ENCODE measurements at regions not wholly inside any gene's neighbourhood (a gene's known extent, or its start where the extent isn't known, plus 50 kb on each side); places are given as distances from the start of the nearest gene placed in this dataset.

DNA sequence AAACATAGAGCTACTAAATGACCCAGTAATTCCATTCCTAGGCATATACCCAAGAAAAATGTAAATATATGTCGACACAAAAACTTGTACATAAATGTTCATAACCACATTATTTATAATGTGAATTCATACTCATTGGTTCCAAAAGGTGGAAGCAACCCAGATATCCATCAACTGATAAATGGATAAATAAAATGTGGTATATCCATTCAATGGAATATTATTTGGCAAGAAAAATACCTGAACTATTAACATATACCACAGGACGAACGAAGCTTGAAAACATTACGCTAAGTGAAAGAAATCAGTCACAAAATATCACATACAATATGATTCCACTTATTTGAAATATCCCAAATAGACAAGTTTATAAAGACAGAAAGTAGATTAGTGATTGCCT is 99.0 kb upstream of the SOX5 start:
- Histone ChIP-seq H3K27me3 (ENCODE audit: low read depth, low read length) (no peaks in the 10 kb centered on the region), H3K4me1 (ENCODE audit: control insufficient read depth in 1 of 2, insufficient read depth in 2 of 2, low read length in 2 of 2) (no peaks in the 10 kb centered on the region), H3K4me3 (ENCODE audit: low read depth in 1 of 2, low read length in 2 of 2) (no peak overlapping the region), H3K9me3 (ENCODE audit: control insufficient read depth in 1 of 2, low read length in 2 of 2) (no peaks in the 10 kb centered on the region), H3K27ac (ENCODE audit: low read length) (no peak overlapping the region), H3K36me3 (ENCODE audit: control insufficient read depth in 1 of 2, insufficient read depth in 2 of 2, low read length in 2 of 2) (no peaks in the 10 kb centered on the region)

DNA sequence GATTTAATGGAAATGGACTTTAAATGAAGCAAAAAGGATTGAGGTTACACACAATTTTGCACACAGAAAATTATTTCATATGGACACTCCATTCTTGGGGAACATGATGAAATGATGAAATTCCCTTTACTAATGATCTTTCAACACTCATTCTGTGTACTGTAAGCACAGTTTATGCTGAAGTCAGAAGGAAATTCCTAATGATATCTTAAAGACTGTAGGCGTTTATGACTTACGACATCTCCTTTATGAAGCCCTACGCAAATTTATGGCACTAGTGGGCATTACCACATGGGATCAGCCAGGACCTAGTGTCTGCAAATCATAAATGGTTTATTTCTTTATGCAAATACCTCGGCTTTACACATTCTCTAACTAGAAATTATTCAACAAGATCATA is 97.9 kb upstream of the SOX5 start:
- H3K9me3 ChIP-seq (ENCODE audit: control insufficient read depth in 1 of 2, low read length in 2 of 2) = no peaks in the 10 kb centered on the region
- no peaks in the 10 kb centered on the region for H3K27me3 ChIP-seq (ENCODE audit: low read depth, low read length)
- H3K4me1 ChIP-seq (ENCODE audit: control insufficient read depth in 1 of 2, insufficient read depth in 2 of 2, low read length in 2 of 2) = no peaks in the 10 kb centered on the region
- H3K36me3 ChIP-seq (ENCODE audit: control insufficient read depth in 1 of 2, insufficient read depth in 2 of 2, low read length in 2 of 2) = no peaks in the 10 kb centered on the region
- H3K27ac ChIP-seq (ENCODE audit: low read length) = no peak overlapping the region
- H3K4me3 ChIP-seq (ENCODE audit: low read depth in 1 of 2, low read length in 2 of 2) = no peak overlapping the region

DNA sequence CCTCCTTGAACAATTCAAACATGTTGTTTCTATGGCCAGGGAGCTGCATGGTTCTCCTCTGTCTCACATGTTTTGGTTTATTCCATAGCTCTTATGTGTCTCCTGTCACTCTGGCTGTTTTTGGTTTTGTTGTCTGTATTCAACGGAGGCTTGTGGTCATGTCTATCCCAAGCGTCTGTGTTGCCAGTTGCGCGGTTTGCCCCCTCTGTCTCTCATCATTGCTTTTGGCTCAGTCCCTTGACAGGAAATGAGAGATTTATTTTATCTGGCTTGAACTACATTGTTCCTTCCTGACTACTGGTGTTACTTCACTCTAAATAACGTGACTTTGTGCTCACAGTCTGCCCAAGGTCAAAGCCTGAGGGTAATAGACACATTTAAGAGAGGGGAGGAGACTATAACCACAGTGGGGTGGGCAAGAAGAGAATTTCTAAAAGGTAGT is 96.4 kb upstream of the SOX5 start:
- no peaks in the 10 kb centered on the region for H3K36me3 ChIP-seq (ENCODE audit: control insufficient read depth in 1 of 2, insufficient read depth in 2 of 2, low read length in 2 of 2)
- no peaks in the 10 kb centered on the region for H3K4me1 ChIP-seq (ENCODE audit: control insufficient read depth in 1 of 2, insufficient read depth in 2 of 2, low read length in 2 of 2)
- H3K9me3 ChIP-seq (ENCODE audit: control insufficient read depth in 1 of 2, low read length in 2 of 2) = no peaks in the 10 kb centered on the region
- no peak overlapping the region for H3K27ac ChIP-seq (ENCODE audit: low read length)
- H3K4me3 ChIP-seq (ENCODE audit: low read depth in 1 of 2, low read length in 2 of 2) = no peak overlapping the region
- no peaks in the 10 kb centered on the region for H3K27me3 ChIP-seq (ENCODE audit: low read depth, low read length)

DNA sequence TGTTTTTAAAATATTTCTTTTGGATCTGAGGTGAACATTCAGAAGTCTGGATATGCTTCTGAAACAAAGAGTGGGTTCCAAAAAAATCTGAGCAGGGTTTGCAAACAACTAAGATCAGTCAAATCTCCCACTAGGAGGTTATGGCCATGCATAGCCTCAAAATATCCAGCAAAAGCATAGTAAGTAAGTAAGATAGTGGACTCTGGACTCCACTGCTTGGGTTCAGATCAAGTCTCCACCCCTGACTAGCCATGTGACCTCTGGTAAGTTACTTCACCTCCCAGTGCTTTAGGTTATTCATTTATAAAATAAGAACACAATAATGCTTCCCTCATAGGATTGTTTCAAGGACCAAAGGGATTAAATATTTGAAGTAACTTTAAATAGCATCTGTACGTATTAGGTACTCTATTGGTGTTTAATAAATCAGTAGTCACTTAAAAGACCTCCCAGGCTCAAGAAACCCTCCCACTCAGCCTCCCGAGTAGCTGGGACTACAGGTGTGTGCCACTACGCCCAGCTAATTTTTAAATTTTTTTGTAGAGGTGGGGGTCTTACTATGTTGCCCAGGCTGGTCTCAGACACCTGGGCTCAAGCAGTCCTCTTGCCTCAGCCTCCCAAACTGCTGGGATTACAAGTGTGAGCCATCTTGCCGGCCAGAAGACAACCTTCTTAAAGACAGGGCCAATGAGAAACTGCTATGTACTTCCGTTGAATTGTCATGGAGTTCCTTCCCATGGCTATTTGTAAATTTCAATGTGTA is 95.7 kb upstream of the SOX5 start:
- Histone ChIP-seq H3K4me3 (ENCODE audit: low read depth in 1 of 2, low read length in 2 of 2) (no peak overlapping the region), H3K27ac (ENCODE audit: low read length) (no peak overlapping the region), H3K27me3 (ENCODE audit: low read depth, low read length) (no peaks in the 10 kb centered on the region), H3K9me3 (ENCODE audit: control insufficient read depth in 1 of 2, low read length in 2 of 2) (no peaks in the 10 kb centered on the region), H3K4me1 (ENCODE audit: control insufficient read depth in 1 of 2, insufficient read depth in 2 of 2, low read length in 2 of 2) (no peaks in the 10 kb centered on the region), H3K36me3 (ENCODE audit: control insufficient read depth in 1 of 2, insufficient read depth in 2 of 2, low read length in 2 of 2) (no peaks in the 10 kb centered on the region)

DNA sequence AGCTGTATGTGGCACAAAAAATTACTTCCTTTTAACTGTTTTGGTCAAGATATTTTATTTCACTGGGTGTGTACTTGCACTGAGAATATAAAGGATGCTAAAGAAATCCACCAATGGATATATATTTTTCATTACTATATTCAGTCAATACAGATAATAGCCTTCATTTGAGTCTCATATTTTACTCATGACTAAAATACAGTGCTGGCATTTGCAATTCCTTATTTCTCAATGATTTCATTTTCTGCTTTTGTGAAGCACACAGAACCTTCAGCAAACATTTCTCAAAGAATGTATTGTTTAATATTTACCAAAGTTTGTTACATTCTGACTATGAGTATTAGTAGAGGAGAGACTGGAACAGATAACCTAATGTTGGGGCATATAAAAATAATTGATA is 93.2 kb upstream of the SOX5 start:
- Histone ChIP-seq H3K4me3 (ENCODE audit: low read depth in 1 of 2, low read length in 2 of 2) (no peak overlapping the region), H3K27ac (ENCODE audit: low read length) (no peak overlapping the region), H3K9me3 (ENCODE audit: control insufficient read depth in 1 of 2, low read length in 2 of 2) (no peaks in the 10 kb centered on the region), H3K27me3 (ENCODE audit: low read depth, low read length) (no peaks in the 10 kb centered on the region), H3K4me1 (ENCODE audit: control insufficient read depth in 1 of 2, insufficient read depth in 2 of 2, low read length in 2 of 2) (no peaks in the 10 kb centered on the region), H3K36me3 (ENCODE audit: control insufficient read depth in 1 of 2, insufficient read depth in 2 of 2, low read length in 2 of 2) (no peaks in the 10 kb centered on the region)

DNA sequence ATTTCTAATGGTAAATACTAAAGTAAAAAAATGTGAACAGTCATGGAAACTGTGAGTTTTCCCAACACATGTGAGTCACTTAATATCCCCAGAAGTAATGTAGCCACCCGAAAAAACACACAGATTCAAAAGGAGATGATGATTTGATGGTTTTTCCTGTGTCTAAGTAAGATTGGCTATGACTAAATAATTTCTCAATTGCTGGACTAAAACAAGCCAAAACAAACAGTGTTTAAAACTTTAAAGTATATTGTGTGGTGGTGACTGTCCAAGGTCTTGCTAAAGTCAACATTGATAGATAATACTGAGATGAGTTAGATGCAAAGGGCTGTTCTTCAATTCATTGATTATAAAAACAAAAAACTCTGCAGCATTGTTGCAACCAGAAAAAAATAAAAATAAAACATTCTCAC is 89.6 kb upstream of the SOX5 start:
- Histone ChIP-seq H3K4me1 (ENCODE audit: control insufficient read depth in 1 of 2, insufficient read depth in 2 of 2, low read length in 2 of 2) (no peaks in the 10 kb centered on the region), H3K27me3 (ENCODE audit: low read depth, low read length) (no peaks in the 10 kb centered on the region), H3K36me3 (ENCODE audit: control insufficient read depth in 1 of 2, insufficient read depth in 2 of 2, low read length in 2 of 2) (no peaks in the 10 kb centered on the region), H3K9me3 (ENCODE audit: control insufficient read depth in 1 of 2, low read length in 2 of 2) (no peaks in the 10 kb centered on the region), H3K4me3 (ENCODE audit: low read depth in 1 of 2, low read length in 2 of 2) (no peak overlapping the region), H3K27ac (ENCODE audit: low read length) (no peak overlapping the region)

DNA sequence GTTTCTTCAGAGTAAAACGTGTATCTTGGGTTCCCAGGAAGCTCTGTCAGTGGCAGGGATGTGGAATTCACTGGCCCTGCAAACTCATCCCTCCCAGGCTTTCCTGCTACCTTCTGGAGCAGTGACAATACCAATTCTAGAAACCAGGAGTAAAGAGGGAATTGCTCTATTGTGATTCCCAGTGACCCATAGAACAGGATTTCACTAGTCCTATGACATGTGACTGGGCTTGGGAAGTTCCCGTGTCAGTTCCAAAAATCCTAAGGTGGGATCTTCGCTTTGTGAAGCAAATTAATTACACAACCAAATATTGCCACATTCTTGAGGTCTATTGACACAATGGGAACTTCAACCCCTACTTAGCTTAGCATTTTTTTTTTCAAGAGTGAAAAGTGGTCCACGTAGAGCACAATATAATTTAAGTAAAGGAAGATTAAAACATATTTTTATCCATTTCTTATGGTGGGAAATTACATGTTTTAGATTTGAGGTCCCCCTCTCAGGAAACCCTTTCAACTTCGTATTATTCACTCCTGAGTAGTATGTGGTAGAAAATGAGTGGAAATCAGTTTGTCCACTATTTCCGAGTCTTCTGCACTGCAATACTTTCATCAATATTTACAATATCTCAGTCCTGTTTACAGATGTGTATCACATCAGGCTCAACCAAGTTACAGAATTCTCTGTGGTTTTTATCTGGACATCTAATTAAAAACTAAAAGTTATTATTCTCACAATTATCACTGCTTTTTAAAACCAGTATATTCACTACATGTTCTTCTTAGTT is 88.9 kb upstream of the SOX5 start:
- H3K9me3 ChIP-seq (ENCODE audit: control insufficient read depth in 1 of 2, low read length in 2 of 2) = no peaks in the 10 kb centered on the region
- no peak overlapping the region for H3K4me3 ChIP-seq (ENCODE audit: low read depth in 1 of 2, low read length in 2 of 2)
- H3K27ac ChIP-seq (ENCODE audit: low read length) = no peak overlapping the region
- no peaks in the 10 kb centered on the region for H3K36me3 ChIP-seq (ENCODE audit: control insufficient read depth in 1 of 2, insufficient read depth in 2 of 2, low read length in 2 of 2)
- no peaks in the 10 kb centered on the region for H3K4me1 ChIP-seq (ENCODE audit: control insufficient read depth in 1 of 2, insufficient read depth in 2 of 2, low read length in 2 of 2)
- H3K27me3 ChIP-seq (ENCODE audit: low read depth, low read length) = no peaks in the 10 kb centered on the region

DNA sequence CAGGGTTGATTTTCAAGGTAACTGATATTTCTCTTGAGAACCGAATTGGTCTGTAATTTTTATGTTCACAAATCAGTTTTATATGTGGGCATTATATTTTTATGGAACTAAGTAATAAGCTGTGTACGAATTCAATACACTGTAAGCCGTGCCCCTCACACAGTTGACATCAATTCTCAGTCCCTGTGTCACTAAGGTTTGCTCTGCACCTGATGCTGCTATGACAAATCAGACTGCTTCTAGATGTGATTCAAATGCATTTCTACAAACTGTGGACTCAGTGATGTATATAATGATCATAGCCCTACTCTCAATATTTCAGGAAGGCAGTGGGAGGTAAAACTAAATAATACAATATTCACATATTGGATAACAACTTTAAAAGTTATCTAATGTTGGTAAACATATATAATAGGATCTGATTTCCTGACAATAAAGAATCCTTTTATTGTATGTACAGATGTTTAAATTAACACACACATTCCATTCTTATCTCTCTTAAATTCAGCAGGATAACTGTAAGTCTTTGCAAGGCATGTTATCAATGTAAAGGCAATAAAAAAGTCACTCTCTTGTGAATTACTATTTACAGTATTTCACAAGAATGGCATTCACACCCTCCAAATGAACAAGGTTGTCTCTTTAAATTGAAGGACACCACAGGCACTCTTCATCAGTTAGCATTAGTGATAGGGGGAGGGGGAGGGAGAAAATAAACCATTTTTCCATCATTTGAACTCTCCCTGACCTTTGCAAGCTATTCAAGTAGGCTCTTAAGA is 87.2 kb upstream of the SOX5 start:
- no peaks in the 10 kb centered on the region for H3K9me3 ChIP-seq (ENCODE audit: control insufficient read depth in 1 of 2, low read length in 2 of 2)
- H3K4me3 ChIP-seq (ENCODE audit: low read depth in 1 of 2, low read length in 2 of 2) = no peak overlapping the region
- no peak overlapping the region for H3K27ac ChIP-seq (ENCODE audit: low read length)
- H3K4me1 ChIP-seq (ENCODE audit: control insufficient read depth in 1 of 2, insufficient read depth in 2 of 2, low read length in 2 of 2) = no peaks in the 10 kb centered on the region
- H3K36me3 ChIP-seq (ENCODE audit: control insufficient read depth in 1 of 2, insufficient read depth in 2 of 2, low read length in 2 of 2) = no peaks in the 10 kb centered on the region
- no peaks in the 10 kb centered on the region for H3K27me3 ChIP-seq (ENCODE audit: low read depth, low read length)

DNA sequence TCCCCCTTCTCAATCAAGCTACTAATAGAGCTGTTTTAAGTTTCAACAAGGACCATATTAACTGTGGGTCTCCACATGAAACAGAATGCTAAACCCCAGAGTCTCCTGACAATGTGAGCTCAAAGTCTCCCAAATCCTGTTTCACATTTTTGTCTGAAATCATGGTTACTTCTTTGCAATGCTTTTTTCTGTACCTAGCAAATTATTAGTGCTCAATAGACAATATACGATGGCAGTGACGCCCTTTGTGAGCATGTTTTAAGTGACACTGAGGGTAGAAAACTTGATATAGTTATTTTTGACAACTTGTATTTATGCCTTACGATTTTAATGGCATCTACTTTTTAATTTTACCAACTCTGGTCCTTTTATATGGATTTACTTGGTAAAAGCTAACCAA is 85.4 kb upstream of the SOX5 start:
- H3K27ac ChIP-seq (ENCODE audit: low read length) = no peak overlapping the region
- no peaks in the 10 kb centered on the region for H3K36me3 ChIP-seq (ENCODE audit: control insufficient read depth in 1 of 2, insufficient read depth in 2 of 2, low read length in 2 of 2)
- H3K4me3 ChIP-seq (ENCODE audit: low read depth in 1 of 2, low read length in 2 of 2) = no peak overlapping the region
- no peaks in the 10 kb centered on the region for H3K27me3 ChIP-seq (ENCODE audit: low read depth, low read length)
- no peaks in the 10 kb centered on the region for H3K9me3 ChIP-seq (ENCODE audit: control insufficient read depth in 1 of 2, low read length in 2 of 2)
- no peaks in the 10 kb centered on the region for H3K4me1 ChIP-seq (ENCODE audit: control insufficient read depth in 1 of 2, insufficient read depth in 2 of 2, low read length in 2 of 2)

DNA sequence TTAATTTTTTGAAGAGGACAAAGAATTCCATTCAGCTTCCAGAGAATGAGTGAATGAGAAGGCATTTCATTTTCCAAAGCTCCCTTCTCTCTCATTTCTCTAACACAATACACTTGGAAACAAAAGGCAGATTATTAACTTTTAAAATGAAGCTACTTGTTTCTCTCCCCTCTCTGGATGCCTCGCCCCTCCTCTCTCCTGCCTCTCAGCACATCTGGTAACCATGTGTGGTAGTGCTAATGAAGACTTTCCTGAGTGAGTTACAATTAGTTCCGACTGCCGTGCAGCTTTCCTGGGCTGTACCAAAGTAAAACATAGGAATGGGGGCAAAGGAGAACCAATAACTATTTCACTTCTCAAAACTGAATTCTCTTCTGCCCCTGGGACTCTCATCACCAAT is 84.7 kb upstream of the SOX5 start:
- Histone ChIP-seq H3K4me1 (ENCODE audit: control insufficient read depth in 1 of 2, insufficient read depth in 2 of 2, low read length in 2 of 2) (no peaks in the 10 kb centered on the region), H3K9me3 (ENCODE audit: control insufficient read depth in 1 of 2, low read length in 2 of 2) (no peaks in the 10 kb centered on the region), H3K36me3 (ENCODE audit: control insufficient read depth in 1 of 2, insufficient read depth in 2 of 2, low read length in 2 of 2) (no peaks in the 10 kb centered on the region), H3K27me3 (ENCODE audit: low read depth, low read length) (no peaks in the 10 kb centered on the region), H3K4me3 (ENCODE audit: low read depth in 1 of 2, low read length in 2 of 2) (no peak overlapping the region), H3K27ac (ENCODE audit: low read length) (no peak overlapping the region)

DNA sequence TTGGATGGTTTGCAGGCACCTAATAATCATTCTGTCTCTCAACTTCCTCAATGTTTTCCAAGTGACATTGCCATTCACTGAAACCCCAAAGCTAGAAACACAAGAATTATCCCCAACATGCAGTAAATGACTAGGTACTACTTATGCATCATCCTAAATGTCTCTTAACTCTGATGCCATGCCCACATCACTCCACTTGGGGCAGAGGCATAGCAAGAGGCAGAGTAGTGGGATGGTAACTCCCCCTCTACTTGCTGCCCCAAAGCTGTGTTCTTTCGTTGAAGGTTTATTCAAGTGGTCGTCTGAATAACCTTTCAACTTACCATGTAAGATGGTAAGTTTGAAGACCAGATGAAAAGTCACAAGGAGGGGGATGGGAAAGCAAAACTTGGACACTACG is 77.9 kb upstream of the SOX5 start:
- Histone ChIP-seq H3K4me1 (ENCODE audit: control insufficient read depth in 1 of 2, insufficient read depth in 2 of 2, low read length in 2 of 2) (no peaks in the 10 kb centered on the region), H3K4me3 (ENCODE audit: low read depth in 1 of 2, low read length in 2 of 2) (no peak overlapping the region), H3K9me3 (ENCODE audit: control insufficient read depth in 1 of 2, low read length in 2 of 2) (no peaks in the 10 kb centered on the region), H3K36me3 (ENCODE audit: control insufficient read depth in 1 of 2, insufficient read depth in 2 of 2, low read length in 2 of 2) (no peaks in the 10 kb centered on the region), H3K27ac (ENCODE audit: low read length) (no peak overlapping the region), H3K27me3 (ENCODE audit: low read depth, low read length) (no peaks in the 10 kb centered on the region)
